Stimulated activated naive CD4-positive, alpha-beta T cell treated with Interleukin-2 at 50 U/mL for 16 hours (primary cell): ENCODE measurements at regions not wholly inside any gene's neighbourhood (a gene's known extent, or its start where the extent isn't known, plus 50 kb on each side); places are given as distances from the start of the nearest gene placed in this dataset.

Experiments
- DNase-seq: peaks from one replicate; lab custom pipeline; 2025; lab: John Stamatoyannopoulos, UW

- no peak for DNase-seq
These were observed 179.8 kb downstream of the FOXA2 start for GRCh38 chr20:22404419-22405170.

DNA sequence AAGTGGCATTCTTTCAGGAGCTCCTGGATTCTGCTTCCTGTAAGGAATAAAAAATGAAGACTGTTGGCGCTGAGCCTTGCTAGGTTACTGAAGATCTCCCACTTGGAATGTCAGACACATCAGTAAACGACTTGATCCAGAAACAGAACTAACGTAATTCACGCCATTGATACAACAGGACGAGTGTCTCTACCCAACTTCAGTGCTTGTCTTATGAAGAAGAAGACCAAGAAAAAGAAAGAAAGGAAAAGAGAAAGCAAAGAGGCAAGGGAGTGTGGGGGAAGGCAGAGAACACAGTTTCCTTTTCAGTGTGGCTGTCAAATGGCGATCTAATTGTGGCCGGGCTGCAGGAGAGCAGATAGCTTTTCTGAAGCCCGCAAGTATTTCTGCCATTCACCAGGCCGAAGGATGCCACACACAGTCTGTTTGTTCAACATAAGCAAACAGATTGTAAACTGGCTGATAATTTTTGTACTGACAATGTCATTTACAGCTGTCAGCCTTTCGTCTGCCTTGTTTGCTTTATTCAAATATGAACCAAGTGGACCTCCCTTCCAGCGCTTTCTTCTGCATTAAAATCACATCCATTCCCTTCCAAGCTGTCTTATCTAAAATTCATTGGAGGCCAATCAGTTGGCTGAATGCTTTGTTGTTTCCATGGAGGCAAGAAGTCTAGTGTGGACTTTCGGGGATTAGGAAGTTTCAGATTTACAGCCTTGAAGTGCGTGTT is 180.6 kb downstream of the FOXA2 start:
- no peak for DNase-seq

- no peak for DNase-seq
These were observed 181.2 kb downstream of the FOXA2 start for GRCh38 chr20:22403022-22403631.

- DNase-seq, result no peak
These were observed 181.8 kb downstream of the FOXA2 start for GRCh38 chr20:22402550-22402949.

- no peak for DNase-seq
These were observed 183.9 kb downstream of the FOXA2 start for GRCh38 chr20:22400440-22400839.

DNA sequence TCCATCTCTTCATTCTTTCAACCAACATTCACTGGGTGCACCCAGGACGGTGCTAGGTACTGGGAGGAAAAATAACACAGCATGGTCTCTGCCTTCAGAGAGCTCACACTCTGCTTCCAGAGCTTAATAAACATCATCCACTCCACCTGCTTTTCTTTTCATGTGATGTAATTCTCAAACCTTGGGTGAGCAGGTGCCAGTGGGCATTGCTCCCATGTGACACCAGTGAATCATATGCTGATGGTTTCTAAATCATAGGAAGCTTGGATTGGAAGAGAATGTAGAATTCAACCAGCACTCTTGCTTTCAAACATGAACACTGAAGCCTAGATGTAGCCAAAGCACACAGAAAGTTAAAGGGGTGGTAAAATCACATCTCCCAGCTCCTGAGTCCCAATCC is 189.8 kb downstream of the FOXA2 start:
- DNase-seq, result no peak

GRCh38 chr20:22390543-22390903 is 193.8 kb downstream of the FOXA2 start:
- DNase-seq, result no peak

DNA sequence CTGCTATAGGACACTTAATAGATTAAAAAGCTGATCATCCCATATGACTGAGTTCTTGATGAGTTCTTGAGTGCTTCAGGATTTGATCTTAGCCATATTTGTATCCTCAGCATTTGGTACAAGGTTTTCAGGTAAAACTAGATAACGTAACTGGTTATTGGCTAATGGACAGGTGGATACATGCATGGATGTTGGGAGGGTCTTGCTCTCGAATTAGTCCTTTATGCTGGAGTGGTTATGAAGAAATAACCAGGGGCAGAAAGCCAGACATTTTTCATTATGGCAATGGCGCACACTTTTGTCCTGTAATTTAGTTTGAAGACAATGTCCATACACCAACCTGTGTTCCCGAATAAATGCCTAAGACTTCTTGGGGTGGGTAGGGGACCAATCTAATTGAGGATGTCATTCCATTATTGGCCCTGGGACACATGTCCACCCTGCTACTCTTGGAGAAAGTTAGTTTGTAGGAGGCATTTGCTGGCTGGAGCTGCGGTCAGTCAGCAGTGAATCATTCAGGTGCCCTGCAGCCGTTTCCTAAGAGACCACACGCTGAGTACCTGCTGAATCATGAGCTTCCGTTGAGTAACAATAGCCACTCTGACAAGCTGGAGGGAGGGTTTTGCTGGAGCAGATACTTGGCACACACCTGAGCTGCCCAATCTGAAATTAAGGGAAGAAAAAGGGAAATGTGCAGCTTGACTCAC is 194.4 kb downstream of the FOXA2 start:
- DNase-seq, result no peak

DNA sequence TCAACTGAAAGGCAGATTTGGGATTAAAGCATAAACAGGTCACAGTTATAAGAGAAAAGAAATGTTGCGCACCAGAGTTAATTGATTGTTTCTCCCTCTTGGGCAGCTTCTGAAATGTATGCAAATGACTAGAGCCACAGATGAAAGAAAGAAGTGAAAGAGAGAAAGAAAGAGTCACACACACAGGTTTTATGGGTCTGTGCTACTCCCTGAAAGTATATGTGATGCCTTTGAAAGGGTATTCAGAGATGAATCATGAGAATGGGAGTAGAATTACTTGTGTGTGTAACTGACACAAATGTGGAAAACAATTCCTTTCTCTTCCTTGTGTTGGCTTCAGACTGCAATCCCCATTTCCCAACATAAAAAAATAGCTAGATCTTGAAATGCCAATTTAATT is 196.9 kb downstream of the FOXA2 start:
- DNase-seq, result no peak

GRCh38 chr20:22386306-22386623 is 198.1 kb downstream of the FOXA2 start:
- DNase-seq, result no peak

- DNase-seq, result no peak
These were observed 198.6 kb downstream of the FOXA2 start for GRCh38 chr20:22385602-22386305.

DNA sequence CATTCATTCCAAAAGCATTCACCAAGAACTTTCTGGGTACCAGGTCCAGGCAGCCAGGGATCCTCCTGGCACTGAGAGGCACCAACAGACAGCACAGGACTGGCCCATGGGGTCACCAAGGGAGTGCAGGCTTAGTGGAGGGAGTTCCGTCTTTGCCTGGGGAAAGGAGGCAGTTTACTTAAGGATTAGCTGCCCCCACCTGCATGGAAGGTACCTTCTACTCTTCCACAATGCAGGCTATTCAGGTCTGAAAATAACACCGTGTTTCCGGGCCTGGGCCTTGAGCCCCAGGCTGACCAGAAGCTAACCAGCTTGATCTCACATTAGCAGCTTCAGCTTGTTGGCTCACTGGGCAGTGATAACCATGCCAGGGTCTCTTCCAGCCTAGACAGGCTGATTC is 199.4 kb downstream of the FOXA2 start:
- DNase-seq, result no peak

DNA sequence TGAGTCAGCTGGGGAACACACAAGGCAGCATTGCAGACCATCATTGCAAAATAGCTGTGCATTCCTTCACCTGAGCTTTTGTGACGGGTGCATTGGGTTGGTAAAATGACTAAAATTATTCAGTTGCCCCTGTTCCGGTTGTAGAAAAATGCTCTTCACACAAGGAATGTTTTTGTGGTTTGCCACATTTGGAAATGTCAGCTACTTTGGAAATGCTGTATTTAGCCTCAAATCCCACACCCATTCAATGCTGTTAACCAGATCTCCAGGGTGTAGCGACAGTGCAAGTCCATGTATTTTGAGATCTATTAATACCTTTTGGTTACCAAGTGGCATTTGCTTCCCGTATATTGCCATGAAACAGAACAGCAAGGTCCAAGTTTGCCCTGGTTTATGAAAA is 201.2 kb downstream of the FOXA2 start:
- no peak for DNase-seq

DNA sequence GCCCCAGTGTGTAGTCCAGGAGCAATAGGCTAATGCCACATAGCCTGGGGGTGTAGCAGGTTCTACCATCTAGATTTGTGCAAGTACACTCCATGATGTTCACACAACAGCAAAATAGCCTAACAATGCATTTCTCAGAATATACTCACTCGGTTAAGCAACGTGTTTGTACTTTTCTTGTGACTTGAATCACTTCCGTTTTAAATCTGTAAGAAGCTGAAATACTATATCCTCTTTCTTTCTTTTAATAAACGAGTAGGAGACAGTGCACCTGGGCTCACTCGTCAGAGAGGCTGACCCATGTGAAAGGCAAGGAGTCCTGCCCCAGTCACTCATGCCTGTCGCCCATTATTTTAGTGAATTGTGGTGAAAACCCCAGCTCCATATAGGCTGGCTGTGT is 201.6 kb downstream of the FOXA2 start:
- no peak for DNase-seq

GRCh38 chr20:22381812-22382416 is 202.5 kb downstream of the FOXA2 start:
- DNase-seq, result no peak

- no peak for DNase-seq
These were observed 204.9 kb downstream of the FOXA2 start for GRCh38 chr20:22379472-22379871.

DNA sequence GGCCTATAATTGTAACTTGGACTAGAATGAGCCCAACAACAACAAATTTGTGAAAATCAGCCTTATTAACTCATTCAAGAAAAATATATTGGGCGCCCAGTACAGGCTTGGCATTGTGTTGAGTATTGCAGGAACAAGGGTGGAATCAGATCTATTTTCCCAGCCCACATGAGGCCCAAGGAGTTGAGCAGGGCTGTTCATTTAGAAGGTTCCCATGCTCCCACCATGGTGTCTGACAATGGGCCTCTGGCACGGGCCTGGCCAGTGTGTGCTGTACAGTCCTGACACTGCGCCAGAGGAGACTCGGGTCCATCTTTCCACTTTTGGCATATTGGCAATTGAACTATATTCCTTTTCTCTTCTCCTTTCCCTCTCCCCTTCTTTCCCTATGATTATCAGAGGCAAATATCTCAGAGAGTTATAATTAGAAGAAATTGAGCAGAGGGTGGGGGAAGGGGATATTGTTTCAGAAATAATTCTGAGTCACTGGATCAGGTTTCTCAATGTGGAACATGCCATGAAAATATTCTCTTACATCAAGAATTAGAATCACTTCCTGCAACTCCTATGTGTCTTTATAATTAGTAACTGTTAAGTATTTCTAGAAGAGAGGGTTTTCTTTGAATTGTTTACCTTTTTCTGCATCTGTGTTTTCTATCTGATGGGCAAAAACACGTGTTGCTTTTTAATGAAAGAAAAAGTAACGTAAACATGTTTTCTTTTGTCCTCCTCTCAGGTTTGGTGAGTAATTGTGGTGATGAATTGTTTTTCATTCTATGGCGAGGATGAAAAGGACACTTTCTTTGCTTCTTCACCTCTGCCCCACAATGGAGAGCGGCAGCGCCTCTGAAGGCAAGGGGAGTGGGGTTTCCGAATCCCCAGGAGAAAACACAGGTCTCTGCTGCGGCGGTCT is 209.4 kb downstream of the FOXA2 start:
- DNase-seq, result no peak

- no peak for DNase-seq
These were observed 210.3 kb downstream of the FOXA2 start for GRCh38 chr20:22374066-22374465.

DNA sequence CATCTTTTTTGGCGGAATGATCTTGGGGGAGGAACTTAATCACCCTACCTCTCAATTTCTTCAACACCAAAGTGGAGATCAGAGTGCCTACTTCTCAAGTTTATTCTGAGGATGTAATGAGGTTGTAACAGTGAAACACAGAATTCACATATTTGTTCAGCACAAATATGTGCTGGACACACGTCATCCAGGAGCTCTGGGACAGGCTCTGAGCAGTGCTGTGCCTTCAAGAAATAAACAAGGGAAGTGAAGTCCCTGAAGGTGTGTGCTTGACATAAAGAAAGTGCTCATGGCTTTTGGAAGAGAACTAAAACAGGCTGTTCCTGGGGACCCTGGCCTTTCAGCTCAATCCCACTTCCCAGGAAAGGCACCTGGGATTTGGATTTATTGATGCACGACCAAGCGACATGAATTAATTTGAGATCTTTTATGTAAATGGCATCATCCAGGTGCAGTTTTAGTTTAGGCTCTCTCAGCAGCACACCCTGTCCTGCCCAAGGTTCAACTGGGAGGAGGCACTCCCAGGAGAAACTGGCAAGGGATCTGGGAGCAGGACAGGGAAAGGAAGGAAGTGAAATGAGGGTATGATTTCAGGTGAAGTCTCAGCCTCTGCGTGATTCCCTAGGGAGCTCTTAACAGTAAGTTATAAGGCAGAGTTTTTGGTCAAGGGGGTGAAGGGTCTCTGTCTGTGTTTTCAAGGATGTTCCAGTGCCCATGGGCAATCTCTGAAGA is 211.0 kb downstream of the FOXA2 start:
- no peak for DNase-seq

- DNase-seq, result no peak
These were observed 212.5 kb downstream of the FOXA2 start for GRCh38 chr20:22371843-22372242.
